GM18858 (cell line): ENCODE measurements at regions not wholly inside any gene's neighbourhood (a gene's known extent, or its start where the extent isn't known, plus 50 kb on each side); places are given as distances from the start of the nearest gene placed in this dataset.
A peak's percentile ranks its signal among the peaks of the same experiment; 100 is the strongest.
"Not testable (repeated sequence)": the region's sequence is repeated elsewhere in the genome, so short reads cannot be mapped to it uniquely, and the experiment has no call there.

Experiments
- ATAC-seq: cut with Tn5 transposase; IDR thresholded peaks from one replicate; pipeline ENCODE4 v1.9.1; 2021; ENCODE audit not compliant: unreplicated experiment

DNA sequence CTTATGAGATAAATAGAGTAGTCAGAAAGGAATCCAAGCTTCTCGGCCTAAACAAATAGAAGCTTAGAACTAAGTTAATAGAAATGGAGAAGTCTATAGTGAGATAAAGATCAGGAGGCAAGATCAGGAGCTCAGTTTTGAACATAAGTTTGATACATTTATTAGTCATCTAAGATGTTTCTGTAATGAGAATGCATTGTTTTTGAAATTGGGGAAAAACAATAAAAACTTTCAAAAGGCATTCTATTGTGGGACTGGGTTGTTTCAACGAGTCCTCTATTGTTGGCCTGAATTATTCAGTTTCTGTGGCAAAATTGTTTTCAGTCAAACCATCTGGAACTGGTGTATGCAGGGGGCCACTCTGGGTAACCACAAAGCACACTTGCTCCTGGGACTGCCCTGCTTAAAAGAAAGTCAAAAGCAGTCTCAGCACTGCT lies 181.0 kb upstream of the CLINT1 start:
- peak; percentile 81 for ATAC-seq

DNA sequence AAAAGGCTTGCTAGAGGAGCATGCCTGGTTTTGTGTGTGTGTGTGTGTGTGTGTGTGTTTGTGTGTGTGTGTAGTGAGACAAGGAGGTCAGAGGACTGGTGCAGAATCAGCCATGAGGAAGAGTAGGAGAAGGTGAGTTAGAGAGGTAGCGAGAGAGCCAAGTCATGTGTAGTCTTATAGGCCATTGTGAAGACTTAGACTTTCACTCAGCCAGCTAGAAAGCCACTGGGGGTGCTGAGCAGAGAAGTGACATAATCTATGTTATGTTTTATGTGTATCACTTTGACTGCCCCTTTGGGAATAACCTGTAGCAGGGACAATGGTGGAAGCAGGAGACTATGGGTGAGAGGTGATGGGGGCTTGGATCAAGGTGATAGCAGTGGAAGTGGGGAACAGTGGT lies 180.5 kb upstream of the CLINT1 start:
- peak; percentile 6 for ATAC-seq

DNA sequence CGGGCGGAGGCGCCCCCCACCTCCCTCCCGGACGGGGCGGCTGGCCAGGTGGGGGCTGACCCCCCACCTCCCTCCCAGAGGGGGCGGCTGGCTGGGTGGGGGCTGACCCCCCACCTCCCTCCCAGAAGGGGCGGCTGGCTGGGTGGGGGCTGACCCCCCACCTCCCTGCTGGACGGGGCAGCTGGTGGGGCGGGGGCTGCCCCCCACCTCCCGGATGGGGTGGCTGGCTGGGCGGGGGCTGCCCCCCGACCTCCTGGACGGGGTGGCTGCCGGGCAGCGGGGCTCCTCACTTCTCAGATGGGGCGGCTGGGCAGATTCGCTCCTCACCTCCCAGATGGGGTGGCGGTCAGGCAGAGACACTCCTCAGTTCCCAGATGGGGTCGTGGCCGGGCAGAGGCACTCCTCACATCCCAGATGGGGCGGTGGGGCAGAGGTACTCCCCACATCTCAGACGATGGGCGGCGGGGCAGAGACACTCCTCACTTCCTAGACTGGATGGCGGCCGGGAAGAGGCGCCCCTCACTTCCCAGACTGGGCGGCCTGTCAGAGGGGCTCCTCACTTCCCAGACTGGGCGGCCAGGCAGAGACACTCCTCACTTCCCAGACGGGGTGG lies 178.1 kb upstream of the CLINT1 start:
- not testable (repeated sequence) for ATAC-seq

DNA sequence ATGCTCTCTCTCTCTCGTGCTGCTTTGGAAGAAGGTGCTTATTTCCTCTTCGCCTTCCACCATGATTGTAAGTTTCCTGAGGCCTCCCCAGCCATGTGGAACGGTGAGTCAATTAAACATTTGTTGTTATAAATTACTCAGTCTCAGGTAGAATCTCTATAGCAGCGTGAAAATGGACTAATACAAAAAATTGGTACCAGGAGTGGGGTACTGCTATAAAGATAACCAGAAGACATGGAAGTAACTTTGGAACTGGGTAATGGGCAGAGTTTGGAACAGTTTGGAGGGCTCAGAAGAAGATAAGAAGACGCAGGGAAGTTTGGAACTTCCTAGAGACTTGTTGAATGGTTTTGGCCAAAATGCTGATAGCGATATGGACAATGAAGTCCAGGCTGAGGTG lies 175.6 kb upstream of the CLINT1 start:
- ATAC-seq = not testable (repeated sequence)

DNA sequence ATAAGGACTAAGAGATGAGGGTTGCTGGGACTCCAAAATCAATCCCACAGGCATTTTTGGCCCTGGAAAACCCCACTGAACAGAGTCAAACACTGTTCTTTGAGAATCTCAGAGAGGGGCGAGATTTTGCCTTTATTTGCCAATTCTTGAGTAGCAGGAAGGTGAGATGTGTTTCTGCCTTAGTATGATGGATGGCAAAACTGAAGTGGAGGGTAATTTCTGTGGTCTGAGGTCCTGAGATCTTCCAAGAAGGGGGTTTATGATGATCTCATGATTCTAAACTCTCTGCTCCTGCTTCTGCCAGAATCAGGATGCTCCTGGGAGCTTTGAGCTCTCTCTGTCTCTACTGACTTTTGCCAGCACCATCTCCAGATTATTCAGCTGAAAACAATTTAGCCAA lies 174.8 kb upstream of the CLINT1 start:
- ATAC-seq = no peak

DNA sequence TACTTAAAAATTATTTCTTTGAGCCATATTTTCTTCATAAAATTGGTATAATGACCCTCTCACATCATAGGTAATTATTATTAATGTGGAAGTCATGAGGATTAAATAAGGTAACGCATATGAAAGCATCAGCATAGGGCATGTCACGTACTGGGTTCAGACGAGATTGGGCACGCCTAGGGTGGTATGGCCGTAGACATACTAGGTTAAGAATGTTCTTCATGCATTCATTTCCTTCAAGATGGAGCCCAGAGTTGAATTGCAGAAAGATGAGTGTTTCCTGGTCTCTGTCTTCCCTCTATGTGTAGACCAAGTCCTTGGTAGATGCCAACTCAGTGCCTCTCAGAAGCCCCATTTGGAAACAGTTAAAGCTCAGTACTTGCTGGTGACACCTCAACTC lies 174.1 kb upstream of the CLINT1 start:
- no peak for ATAC-seq

DNA sequence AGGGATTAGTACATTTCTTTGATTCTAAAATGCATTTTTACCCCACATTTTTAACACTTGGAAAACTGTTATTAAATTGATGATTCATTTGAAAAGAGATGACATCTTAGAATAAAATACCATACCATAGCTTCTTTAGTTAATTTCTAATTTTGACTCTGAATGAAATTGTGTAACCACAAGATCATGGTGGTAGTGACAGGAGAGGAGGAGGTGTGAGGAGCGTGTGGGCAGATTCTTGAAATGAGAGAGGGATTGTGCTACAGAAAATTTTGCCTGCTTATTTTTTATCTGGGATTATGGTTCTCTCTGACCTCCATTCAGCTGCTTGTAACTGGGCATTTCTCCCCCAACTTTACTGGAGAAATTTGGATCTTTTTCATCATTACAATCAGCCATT lies 173.3 kb upstream of the CLINT1 start:
- no peak for ATAC-seq

DNA sequence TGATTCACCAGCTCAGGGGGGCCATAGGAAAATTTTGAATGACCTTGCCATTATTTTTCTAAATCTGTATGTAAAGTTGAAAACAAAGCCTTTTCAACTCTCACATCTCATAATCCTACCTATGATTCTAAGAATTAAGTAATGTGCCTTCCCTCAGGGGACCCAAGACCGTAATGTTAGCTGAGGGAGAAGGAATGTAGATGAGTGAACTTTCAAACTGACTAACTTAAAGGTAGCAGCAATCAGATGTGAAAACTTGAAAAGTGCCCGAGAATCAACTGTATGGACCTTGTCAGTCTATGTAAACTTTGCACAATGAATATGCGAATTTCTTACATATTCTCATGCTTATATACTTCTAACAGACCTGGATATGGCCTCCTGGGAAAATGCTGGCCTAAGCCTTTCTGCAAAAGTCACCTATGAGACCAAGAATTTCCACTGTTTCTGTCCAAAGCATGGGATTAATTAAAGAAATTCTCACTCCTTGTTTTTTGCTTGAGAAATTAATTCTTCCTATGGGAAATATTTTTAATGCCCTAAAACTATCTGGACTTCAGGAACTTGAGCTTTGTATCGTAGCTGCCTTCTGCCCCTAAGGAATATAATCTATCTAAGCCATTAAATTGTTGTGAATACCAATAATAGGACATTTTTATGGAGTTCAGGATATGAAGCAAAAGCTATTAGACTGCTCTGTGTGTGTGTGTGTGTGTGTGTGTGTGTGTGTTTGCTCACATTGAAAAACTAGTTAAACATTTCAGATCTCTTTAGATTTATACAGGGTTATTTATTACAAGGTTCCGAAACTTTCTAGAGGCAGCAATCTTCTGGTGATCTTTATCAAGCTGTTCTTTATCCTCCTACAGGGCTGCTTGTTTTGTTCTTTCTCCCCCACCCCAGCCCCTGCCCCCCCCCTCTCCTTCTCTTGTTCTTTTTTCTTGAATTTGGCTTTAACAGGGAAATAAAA lies 169.1 kb upstream of the CLINT1 start:
- ATAC-seq = no peak

DNA sequence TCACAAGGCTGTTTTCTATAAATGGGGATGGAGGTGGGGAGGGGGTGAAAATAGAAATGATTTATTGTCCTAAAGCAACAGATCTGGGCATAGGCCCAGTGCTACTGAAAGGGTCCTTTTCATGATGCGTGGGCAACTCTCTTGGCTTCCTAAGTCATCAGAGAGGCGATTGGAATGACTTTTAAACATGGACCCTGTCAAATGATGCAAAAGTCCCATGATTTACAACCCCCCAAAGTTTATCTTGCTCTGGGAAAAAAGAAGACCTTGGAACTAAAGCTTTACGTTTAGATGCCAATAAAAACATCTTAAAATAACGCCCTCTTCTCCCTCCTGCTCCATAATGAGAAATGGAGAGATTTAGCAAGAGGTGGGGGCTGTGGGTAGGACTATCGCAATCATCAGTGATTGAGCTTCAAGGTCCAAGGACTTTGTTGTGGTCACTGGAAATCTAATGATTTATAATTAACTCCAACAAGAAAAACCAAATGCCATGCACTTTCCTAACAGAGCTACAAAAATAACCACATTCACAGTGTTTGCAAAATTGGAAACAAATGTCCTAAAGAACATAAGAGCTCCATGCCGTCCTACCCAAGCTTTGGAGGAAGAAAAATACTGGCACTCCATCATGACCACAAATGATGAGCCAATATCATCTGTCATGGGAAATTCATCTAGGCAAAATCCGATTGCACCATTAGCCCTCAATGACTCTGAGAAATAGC lies 167.5 kb upstream of the CLINT1 start:
- no peak for ATAC-seq

DNA sequence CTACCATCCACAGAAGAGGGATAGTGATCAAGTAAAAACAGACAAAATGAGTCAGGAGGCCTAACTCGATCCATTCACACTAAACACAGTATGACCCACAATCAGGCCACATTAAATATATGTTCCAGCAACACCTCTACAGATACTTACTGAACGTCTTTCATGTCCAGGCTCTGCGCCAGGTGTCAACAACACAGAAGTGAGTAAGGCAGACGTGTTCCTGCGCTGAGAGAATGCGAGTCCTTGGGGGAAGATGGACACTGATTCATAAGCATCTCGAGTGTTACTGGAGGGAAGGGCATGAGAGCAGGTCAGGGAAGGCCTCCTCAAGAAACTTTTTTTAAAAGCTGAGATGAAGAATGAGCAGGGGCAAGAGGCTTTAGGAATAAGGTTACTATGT lies 164.3 kb upstream of the CLINT1 start:
- no peak for ATAC-seq

DNA sequence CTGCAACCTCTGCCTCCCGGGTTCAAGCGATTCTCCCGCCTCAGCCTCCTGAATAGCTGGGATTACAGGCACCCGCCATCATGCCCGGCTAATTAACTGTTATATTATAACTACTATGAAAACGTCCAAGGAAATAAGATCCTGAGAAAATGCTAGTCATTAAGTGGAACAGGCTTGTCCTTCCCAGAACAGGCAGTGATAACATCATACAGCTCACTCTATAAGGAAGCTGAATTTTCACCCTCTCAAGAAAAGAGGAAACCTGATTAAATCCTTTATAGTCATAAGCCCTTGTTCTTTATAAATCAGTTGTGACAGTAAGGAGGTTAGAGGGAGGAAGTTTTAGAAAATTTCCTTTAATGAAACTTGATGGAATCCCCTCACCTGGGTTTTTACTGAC lies 163.9 kb upstream of the CLINT1 start:
- no peak for ATAC-seq

DNA sequence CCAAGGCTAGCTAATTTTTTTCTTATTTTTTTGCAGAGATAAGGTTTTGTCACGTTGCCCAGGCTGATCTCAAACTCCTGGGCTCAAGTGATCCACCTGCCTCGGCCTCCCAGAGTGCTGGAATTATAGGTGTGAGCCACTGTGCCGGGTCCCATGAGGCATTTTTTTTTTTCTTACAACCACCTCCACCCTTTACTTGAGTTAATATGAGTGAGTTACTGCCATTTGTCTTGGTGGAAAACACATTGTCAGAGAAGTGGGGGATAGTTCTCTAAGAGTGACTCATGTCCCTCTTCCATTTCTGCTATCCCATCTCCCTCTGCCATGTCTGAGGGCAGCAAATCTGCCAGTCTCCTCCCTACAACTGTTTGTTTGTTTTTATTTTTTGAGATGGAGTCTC lies 163.4 kb upstream of the CLINT1 start:
- no peak for ATAC-seq

DNA sequence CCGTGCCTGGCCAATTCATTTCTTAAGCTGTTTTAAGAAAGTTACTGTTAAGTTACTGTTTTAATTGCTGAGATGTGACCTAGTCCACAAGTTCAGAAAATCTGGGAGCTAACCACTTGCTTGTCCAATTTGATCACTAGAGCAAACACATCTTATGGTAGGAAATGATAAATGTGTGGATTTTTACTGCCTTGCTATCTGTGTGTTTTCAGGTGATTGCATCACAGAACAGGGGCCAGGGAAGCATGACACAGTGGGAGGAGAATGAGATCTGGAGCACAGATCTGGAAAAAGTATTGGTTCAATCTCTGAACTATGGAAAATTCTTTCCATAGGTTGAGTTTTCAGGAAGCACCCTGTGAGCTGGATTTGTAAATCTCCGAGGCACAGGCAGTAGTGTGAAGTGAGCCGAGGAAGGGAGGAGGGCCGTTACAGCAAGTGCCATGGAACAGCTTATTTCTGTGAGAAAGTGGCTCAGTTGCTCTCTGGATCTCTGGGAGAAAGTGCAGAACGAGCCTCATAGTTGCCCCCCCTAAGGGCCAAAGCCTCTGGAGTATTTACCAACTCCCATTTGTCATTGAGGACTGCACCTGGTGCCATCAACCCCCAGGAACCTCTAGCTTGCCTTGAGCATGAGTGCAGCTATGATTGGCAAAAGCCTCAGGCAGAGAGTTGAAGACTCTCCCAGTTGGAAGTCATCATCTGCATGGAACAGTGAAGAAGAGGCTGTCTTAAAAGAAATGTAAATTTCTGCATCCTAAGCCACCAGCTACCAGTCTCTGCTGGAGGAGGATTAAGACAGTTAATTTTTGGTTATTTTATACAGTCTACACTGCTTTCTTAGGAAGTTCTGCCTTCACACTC lies 161.8 kb upstream of the CLINT1 start:
- no peak for ATAC-seq

DNA sequence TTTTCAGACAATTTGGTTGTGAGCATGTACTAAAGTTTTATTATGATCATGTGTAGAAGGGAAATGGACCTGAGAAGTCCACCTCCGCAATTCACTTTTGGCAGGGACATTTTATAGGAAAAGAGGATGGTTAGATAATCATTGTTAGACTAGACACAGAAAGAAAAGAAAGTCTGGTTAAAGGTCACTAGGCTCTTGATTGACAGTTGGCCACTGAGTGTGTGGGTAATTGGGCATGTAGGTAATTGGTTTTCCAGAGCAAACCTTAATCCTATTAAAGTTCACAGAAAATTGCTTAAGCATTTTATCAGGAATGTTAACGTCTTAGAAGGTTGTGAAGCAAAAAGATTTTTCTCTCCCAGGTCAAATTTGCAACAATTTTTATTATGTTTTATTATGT lies 158.5 kb upstream of the CLINT1 start:
- ATAC-seq = no peak

DNA sequence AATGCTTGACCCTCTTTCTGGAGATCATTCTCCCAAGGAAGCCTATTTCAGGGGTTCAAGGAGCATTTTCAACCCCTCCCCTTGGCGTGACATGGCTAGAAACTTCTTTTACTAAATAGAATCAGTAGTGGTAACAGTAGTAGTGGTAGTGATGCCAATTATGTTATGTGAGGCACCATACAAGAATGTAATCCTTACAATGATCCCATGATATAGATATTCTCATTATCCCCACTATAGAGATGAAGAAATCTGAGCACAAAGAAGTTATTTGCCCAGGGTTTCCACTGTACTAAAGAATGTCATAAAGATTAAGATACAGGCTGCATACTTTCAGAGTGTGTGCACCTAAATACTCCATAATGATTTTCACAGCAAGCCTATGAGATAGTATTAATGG lies 155.4 kb upstream of the CLINT1 start:
- no peak for ATAC-seq

DNA sequence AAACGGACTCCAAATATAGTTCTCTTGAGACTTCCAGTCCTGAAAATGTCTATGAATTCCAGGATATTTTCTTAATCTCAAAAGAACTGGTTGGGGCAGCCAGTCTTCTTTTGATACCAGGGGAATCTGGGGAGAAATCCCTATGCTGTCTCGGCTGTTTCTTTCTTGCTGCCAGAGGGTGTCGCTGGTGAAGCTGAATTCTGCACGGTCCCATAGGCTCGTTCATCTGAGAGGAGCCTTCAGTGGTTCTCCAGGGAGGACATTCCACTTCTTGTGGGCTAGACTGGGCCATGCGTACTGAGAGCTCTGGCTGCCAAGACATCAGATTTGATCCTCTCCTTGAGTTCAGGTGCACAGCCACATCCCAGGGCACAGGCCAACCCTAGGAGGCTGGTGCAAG lies 155.0 kb upstream of the CLINT1 start:
- ATAC-seq = no peak

DNA sequence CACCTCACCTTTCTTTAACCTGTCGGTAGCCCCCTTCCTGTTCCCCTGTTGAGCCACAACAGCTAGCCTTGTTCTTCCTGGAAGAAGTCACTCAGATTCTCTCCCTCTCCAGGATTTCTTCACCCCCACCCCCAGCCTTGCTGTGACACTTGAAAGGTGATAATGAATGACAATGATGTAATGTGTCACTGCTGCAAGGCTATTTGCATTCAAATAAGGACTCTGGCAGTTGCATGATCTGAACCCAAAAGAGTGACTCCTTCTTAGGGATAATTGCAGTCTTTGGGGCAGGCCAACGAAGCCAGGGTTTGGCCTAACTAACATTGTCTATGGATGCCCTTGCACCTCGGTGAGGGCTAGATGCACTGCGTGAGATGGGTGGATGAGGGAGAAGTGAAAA lies 154.4 kb upstream of the CLINT1 start:
- ATAC-seq = no peak

DNA sequence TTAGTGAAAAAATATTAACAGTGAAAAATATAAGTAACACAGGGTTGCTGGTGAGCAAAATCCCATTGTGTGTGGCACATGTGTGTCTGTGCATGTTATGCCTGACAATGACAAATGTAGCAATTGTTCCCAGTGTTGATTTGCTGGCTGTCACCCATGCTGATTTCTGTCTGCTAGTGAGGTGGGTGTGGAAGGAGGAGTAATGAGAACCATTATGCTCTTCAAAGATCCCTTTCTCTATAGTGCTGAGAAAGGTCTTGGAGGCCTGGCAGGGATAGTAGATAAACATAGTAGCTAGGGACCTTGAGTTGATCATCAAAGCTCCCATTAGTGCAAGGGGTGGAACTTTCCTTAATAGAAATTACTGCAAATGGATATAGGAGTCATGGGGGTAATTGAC lies 152.5 kb upstream of the CLINT1 start:
- ATAC-seq = no peak

DNA sequence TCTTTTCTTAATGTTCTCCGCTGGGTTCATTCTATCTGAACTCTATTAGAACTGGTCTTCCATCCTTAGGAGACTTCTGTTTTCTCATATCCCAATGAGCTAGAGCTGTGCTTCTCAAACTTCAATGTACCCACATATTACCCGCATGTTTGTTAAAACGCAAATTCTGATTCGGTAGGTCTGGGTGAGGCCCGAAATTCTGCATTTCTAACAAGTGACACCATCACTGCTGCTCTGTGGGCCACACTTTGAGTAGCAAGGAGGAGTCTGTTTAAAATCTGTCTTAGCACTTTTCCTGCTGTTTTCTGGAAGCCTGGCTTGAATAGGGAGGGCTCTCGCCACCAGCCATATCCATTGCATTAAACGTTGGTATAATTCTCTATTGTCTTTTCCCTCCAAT lies 151.9 kb upstream of the CLINT1 start:
- ATAC-seq = no peak

DNA sequence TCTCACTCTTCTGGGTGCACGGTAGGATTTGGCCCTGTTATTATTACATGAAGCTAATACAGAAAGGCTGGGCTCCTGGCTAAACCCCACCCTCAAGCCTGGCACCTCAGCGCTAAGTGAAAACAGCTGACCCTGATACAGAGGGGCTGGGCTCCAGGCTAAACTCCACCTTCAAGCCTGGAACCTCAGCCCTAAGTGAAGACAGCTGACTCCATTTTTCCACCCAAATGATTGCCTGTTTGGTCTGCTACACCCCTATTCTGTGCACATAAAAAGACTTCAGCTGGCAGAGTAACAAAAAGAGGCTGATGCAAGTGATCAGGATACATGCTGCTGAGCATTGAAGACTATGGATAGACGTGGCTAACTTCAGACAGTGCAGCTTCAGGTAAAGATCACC lies 148.4 kb upstream of the CLINT1 start:
- ATAC-seq = no peak

DNA sequence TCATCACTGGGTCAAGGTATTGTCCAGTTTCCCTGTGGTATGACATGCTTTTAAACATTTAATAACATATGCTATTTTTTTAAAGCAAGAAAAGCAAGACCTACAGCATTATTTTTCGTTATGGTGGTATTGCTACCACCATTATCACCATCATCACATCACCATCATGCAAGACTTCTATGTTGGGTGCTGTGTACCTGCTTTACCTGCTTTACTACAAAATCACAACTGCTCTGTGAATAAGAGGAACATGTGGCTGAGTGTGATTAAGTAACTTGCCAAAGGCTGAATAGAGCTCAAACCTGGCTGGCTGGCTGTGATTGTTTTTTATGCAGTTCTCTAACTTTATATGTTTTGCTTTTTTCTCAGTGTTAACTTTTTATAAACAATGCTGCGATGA lies 140.8 kb upstream of the CLINT1 start:
- ATAC-seq = no peak
